H9 (cell line): ENCODE measurements at regions not wholly inside any gene's neighbourhood (a gene's known extent, or its start where the extent isn't known, plus 50 kb on each side); places are given as distances from the start of the nearest gene placed in this dataset.

Experiments used
- DNase-seq: peaks from one replicate; pipeline ENCODE4 v3.0.0-alpha.2; 2017
- H2AFZ ChIP-seq: one replicate; pipeline ENCODE4 v1.6.1; 2013; ENCODE audit warnings: mild to moderate bottlenecking, low read length, control low read depth, moderate library complexity
- H2AK5ac ChIP-seq: 2 replicates; pipeline ENCODE4 v1.6.1; 2013; ENCODE audit warnings: low read length, control low read depth, mixed read lengths; ENCODE audit not compliant: insufficient read length
- H2BK120ac ChIP-seq: one replicate; pipeline ENCODE4 v1.6.1; 2013; ENCODE audit warnings: low read depth, mild to moderate bottlenecking, low read length, control low read depth, inconsistent platforms; ENCODE audit not compliant: poor library complexity, severe bottlenecking
- H2BK12ac ChIP-seq: 2 replicates; pipeline ENCODE4 v1.6.1; 2013; ENCODE audit warnings: low read length, control low read depth, mixed read lengths, low read depth; ENCODE audit not compliant: insufficient read length
- H2BK15ac ChIP-seq: 2 replicates; pipeline ENCODE4 v1.6.1; 2013; ENCODE audit warnings: low read depth, low read length, control low read depth
- H2BK20ac ChIP-seq: one replicate; pipeline ENCODE4 v1.6.1; 2013; ENCODE audit warnings: low read depth, mild to moderate bottlenecking, low read length, control low read depth, inconsistent platforms; ENCODE audit not compliant: poor library complexity, severe bottlenecking
- H2BK5ac ChIP-seq: 2 replicates; pipeline ENCODE4 v1.6.1; 2013; ENCODE audit warnings: low read length, control low read depth, mixed read lengths; ENCODE audit not compliant: insufficient read length
- H3K14ac ChIP-seq: 2 replicates; pipeline ENCODE4 v1.6.1; 2013; ENCODE audit warnings: low read length, control low read depth; ENCODE audit not compliant: insufficient read depth
- H3K18ac ChIP-seq: 2 replicates; pipeline ENCODE4 v1.6.1; 2013; ENCODE audit warnings: low read depth, mild to moderate bottlenecking, mixed read lengths, low read length, control low read depth; ENCODE audit not compliant: insufficient read length
- H3K23ac ChIP-seq: 2 replicates; pipeline ENCODE4 v1.6.1; 2013; ENCODE audit warnings: low read length, control low read depth, mixed read lengths, low read depth; ENCODE audit not compliant: insufficient read length
- H3K23me2 ChIP-seq: 2 replicates; pipeline ENCODE4 v1.6.1; 2013; ENCODE audit warnings: low read depth, mild to moderate bottlenecking, mixed read lengths, low read length, control low read depth; ENCODE audit not compliant: insufficient read length, poor library complexity, severe bottlenecking
- H3K27ac ChIP-seq: 2 replicates; pipeline ENCODE4 v1.5.1; 2013; ENCODE audit warnings: low read length, control low read depth, mixed read lengths, low read depth; ENCODE audit not compliant: insufficient read length
- H3K27me3 ChIP-seq: 2 replicates; pipeline ENCODE4 v1.6.1; 2013; ENCODE audit warnings: low read length, control low read depth, inconsistent platforms; ENCODE audit not compliant: insufficient read depth
- H3K4ac ChIP-seq: 2 replicates; pipeline ENCODE4 v1.6.1; 2013; ENCODE audit warnings: low read depth, mild to moderate bottlenecking, control low read depth, inconsistent platforms, low read length, moderate library complexity
- H3K4me1 ChIP-seq: 2 replicates; pipeline ENCODE4 v1.6.1; 2013; ENCODE audit warnings: low read length, control low read depth, inconsistent platforms; ENCODE audit not compliant: insufficient read depth
- H3K4me2 ChIP-seq: 2 replicates; pipeline ENCODE4 v1.6.1; 2013; ENCODE audit warnings: low read length, control low read depth, mixed read lengths; ENCODE audit not compliant: insufficient read length, insufficient read depth
- H3K56ac ChIP-seq: 2 replicates; pipeline ENCODE4 v1.6.1; 2013; ENCODE audit warnings: low read depth, mild to moderate bottlenecking, mixed read lengths, low read length, control low read depth; ENCODE audit not compliant: insufficient read length
- H3K79me1 ChIP-seq: 2 replicates; pipeline ENCODE4 v1.6.1; 2013; ENCODE audit warnings: low read depth, mild to moderate bottlenecking, moderate library complexity, low read length, control low read depth, inconsistent platforms; ENCODE audit not compliant: insufficient read depth, poor library complexity, severe bottlenecking
- H3K79me2 ChIP-seq: 2 replicates; pipeline ENCODE4 v1.6.1; 2013; ENCODE audit warnings: low read length, control low read depth, inconsistent platforms; ENCODE audit not compliant: insufficient read depth
- H3K9ac ChIP-seq: 2 replicates; pipeline ENCODE4 v1.6.1; 2013; ENCODE audit warnings: low read length, control low read depth, mixed read lengths; ENCODE audit not compliant: insufficient read length; ENCODE audit errors: extremely low read depth
- H3K9me3 ChIP-seq: one replicate; pipeline ENCODE4 v1.6.1; 2013; ENCODE audit warnings: low read depth, low read length, inconsistent platforms; ENCODE audit not compliant: control insufficient read depth
- H3T11ph ChIP-seq: one replicate; pipeline ENCODE4 v1.6.1; 2013; ENCODE audit warnings: mild to moderate bottlenecking, low read length, control low read depth, inconsistent platforms
- H4K20me1 ChIP-seq: one replicate; pipeline ENCODE4 v1.6.1; 2013; ENCODE audit not compliant: control insufficient read depth, insufficient read length, insufficient read depth
- H4K5ac ChIP-seq: 2 replicates; pipeline ENCODE4 v1.6.1; 2013; ENCODE audit warnings: low read depth, mild to moderate bottlenecking, mixed read lengths, low read length, control low read depth; ENCODE audit not compliant: insufficient read length
- H4K8ac ChIP-seq: replicated peaks from 2 replicates; pipeline ENCODE4 v1.6.1; 2013; ENCODE audit warnings: low read length, control low read depth, mixed read lengths, low read depth; ENCODE audit not compliant: insufficient read length
- H4K91ac ChIP-seq: 2 replicates; pipeline ENCODE4 v1.6.1; 2013; ENCODE audit warnings: low read depth, mild to moderate bottlenecking, moderate library complexity, mixed read lengths, low read length, control low read depth; ENCODE audit not compliant: insufficient read length
- H3K27ac Mint-ChIP-seq, 3 experiments: 2 replicates in 2 of 3; 3 replicates in 1 of 3; pipeline ENCODE4 v1.8.0; 2020 to 2021; ENCODE audit warnings: mixed read lengths in 3 of 3, mild to moderate bottlenecking in 1 of 3, moderate library complexity in 1 of 3
- H3K27me3 Mint-ChIP-seq: 2 replicates; pipeline ENCODE4 v1.8.0; 2021; ENCODE audit warnings: low read depth, mild to moderate bottlenecking, moderate library complexity, mixed read lengths
- H3K36me3 Mint-ChIP-seq, 3 experiments: 2 replicates in 2 of 3; 3 replicates in 1 of 3; pipeline ENCODE4 v1.8.0; 2020 to 2021; ENCODE audit warnings: low read depth in 3 of 3, mixed read lengths in 3 of 3; ENCODE audit not compliant: insufficient read depth in 1 of 3
- H3K4me1 Mint-ChIP-seq, 2 experiments: 2 replicates each; pipeline ENCODE4 v1.8.0; 2020; ENCODE audit warnings: mixed read lengths in 2 of 2
- H3K4me3 Mint-ChIP-seq, 2 experiments: 2 replicates in 1 of 2; 3 replicates in 1 of 2; pipeline ENCODE4 v1.8.0; 2020 to 2021; ENCODE audit warnings: mild to moderate bottlenecking in 2 of 2, mixed read lengths in 2 of 2, moderate library complexity in 1 of 2
- H3K9me3 Mint-ChIP-seq, 2 experiments: 2 replicates in 1 of 2; 3 replicates in 1 of 2; pipeline ENCODE4 v1.8.0; 2020; ENCODE audit warnings: mild to moderate bottlenecking in 2 of 2, mixed read lengths in 2 of 2, moderate library complexity in 1 of 2
- CTCF ChIP-seq: fragments of 200-600 bp; sonication (generic); conservative IDR thresholded peaks from 3 replicates; pipeline ENCODE4 v1.8.0; 2021; ENCODE audit warnings: antibody characterized with exemption, mild to moderate bottlenecking
- WGBS: extraction: QIAGEN DNeasy Blood & Tissue Kit; methylation state at CpG from one replicate; pipeline ENCODE4 v1.1.7; 2013; ENCODE audit warnings: missing lambda C conversion rate, low lambda C conversion rate, mixed read lengths; ENCODE audit not compliant: insufficient read length; ENCODE audit errors: extremely low coverage; 5-methylcytosine and 5-hydroxymethylcytosine counted together

GRCh38 chr14:104445086-104445485 is 134.5 kb upstream of the C14orf180 start:
- Histone ChIP-seq H3K79me1 (no peaks in the 10 kb centered on the region), H3T11ph (no peak overlapping the region), H3K27ac (no peak overlapping the region), H2BK12ac (no peak overlapping the region), H2AFZ (no peak overlapping the region), H4K8ac (no peak overlapping the region), H3K9ac (no peak overlapping the region), H2BK120ac (no peak overlapping the region), H3K4me2 (no peak overlapping the region), H2AK5ac (no peak overlapping the region), H3K79me2 (no peaks in the 10 kb centered on the region), H2BK5ac (no peak overlapping the region), H3K56ac (no peak overlapping the region), H3K4me1 (no peaks in the 10 kb centered on the region; the same call in 1 of the 2 replicates), H4K20me1 (no peaks in the 10 kb centered on the region), H3K14ac (no peak overlapping the region), H3K18ac (no peak overlapping the region), H3K23me2 (no peaks in the 10 kb centered on the region), H4K91ac (no peak overlapping the region), H2BK20ac (no peak overlapping the region), H4K5ac (no peak overlapping the region), H3K9me3 (no peaks in the 10 kb centered on the region), H3K4ac (no peak overlapping the region), H2BK15ac (no peak overlapping the region), H3K23ac (no peak overlapping the region), H3K27me3 (no peaks in the 10 kb centered on the region)
- H3K4me3 Mint-ChIP-seq = no peak overlapping the region
- TF ChIP-seq CTCF = no peak
- no peak overlapping the region for H3K27ac Mint-ChIP-seq
- H3K27me3 Mint-ChIP-seq = peaks cover 24% of the 10 kb centered on the region
- no peaks in the 10 kb centered on the region for H3K36me3 Mint-ChIP-seq
- no CpG with 5 or more reads among the region's 2 CpGs for WGBS
- peaks cover 9 to 12% of the 10 kb centered on the region in 2 experiments for H3K4me1 Mint-ChIP-seq
- DNase-seq = no peak
- peaks cover 15% of the 10 kb centered on the region in 2 experiments for H3K9me3 Mint-ChIP-seq
